ENCODE measurements at regions not wholly inside any gene's neighbourhood (a gene's known extent, or its start where the extent isn't known, plus 50 kb on each side); places are given as distances from the start of the nearest gene placed in this dataset.

- no peak overlapping the region for H3K4me3 Mint-ChIP-seq
- H3K4me1 Mint-ChIP-seq = no peaks in the 10 kb centered on the region
- H3K27ac Mint-ChIP-seq = no peak overlapping the region
- no peaks in the 10 kb centered on the region for H3K9me3 Mint-ChIP-seq
- peaks cover 24% of the 10 kb centered on the region for H3K27me3 Mint-ChIP-seq
- ChIA-PET POLR2A (no interaction called here), CTCF (no interaction called here)
- DNase-seq = no peak
- no peaks in the 10 kb centered on the region for H3K36me3 Mint-ChIP-seq (ENCODE audit: low read depth)
These were observed 392.5 kb downstream of the IRS1 start for GRCh38 chr2:226407135-226407534.

- Mint-ChIP-seq H3K27ac (no peak overlapping the region), H3K27me3 (peaks cover 24% of the 10 kb centered on the region), H3K9me3 (no peaks in the 10 kb centered on the region), H3K36me3 (ENCODE audit: low read depth) (no peaks in the 10 kb centered on the region), H3K4me1 (no peaks in the 10 kb centered on the region), H3K4me3 (no peak overlapping the region)
- no peak for DNase-seq
- CTCF ChIA-PET = no interaction called here
- POLR2A ChIA-PET = no interaction called here
These were observed 394.2 kb downstream of the IRS1 start for GRCh38 chr2:226405465-226405864.

GRCh38 chr2:226403369-226403768 is 396.3 kb downstream of the IRS1 start:
- no peak overlapping the region for H3K27ac Mint-ChIP-seq
- H3K36me3 Mint-ChIP-seq (ENCODE audit: low read depth) = no peaks in the 10 kb centered on the region
- no peak for DNase-seq
- H3K9me3 Mint-ChIP-seq = no peaks in the 10 kb centered on the region
- ChIA-PET POLR2A (no interaction called here), CTCF (no interaction called here)
- H3K27me3 Mint-ChIP-seq = peaks cover 18% of the 10 kb centered on the region
- H3K4me1 Mint-ChIP-seq = no peaks in the 10 kb centered on the region
- no peak overlapping the region for H3K4me3 Mint-ChIP-seq

- ChIA-PET CTCF (no interaction called here), POLR2A (no interaction called here)
- Mint-ChIP-seq H3K9me3 (no peaks in the 10 kb centered on the region), H3K27me3 (peaks cover 5% of the 10 kb centered on the region), H3K4me1 (no peaks in the 10 kb centered on the region), H3K4me3 (no peak overlapping the region), H3K27ac (no peak overlapping the region), H3K36me3 (ENCODE audit: low read depth) (no peaks in the 10 kb centered on the region)
- DNase-seq = no peak
These were observed 400.6 kb downstream of the IRS1 start for GRCh38 chr2:226399006-226399405.

- Mint-ChIP-seq H3K27me3 (peaks cover 5% of the 10 kb centered on the region), H3K4me1 (no peaks in the 10 kb centered on the region), H3K27ac (no peak overlapping the region), H3K9me3 (no peaks in the 10 kb centered on the region), H3K36me3 (ENCODE audit: low read depth) (no peaks in the 10 kb centered on the region), H3K4me3 (no peak overlapping the region)
- CTCF ChIA-PET = interaction anchor here (0.6 kb wide), 1 partner anchor 23 kb away, joined by 3 read pairs; no protein-coding TSS in a partner anchor
- DNase-seq = no peak
- POLR2A ChIA-PET = no interaction called here
These were observed 401.0 kb downstream of the IRS1 start for GRCh38 chr2:226398580-226398979.

- H3K27ac Mint-ChIP-seq = no peak overlapping the region
- H3K9me3 Mint-ChIP-seq = no peaks in the 10 kb centered on the region
- no peak for DNase-seq
- no peaks in the 10 kb centered on the region for H3K36me3 Mint-ChIP-seq (ENCODE audit: low read depth)
- ChIA-PET CTCF (no interaction called here), POLR2A (no interaction called here)
- H3K4me3 Mint-ChIP-seq = no peak overlapping the region
- no peaks in the 10 kb centered on the region for H3K4me1 Mint-ChIP-seq
- H3K27me3 Mint-ChIP-seq = peaks cover 3% of the 10 kb centered on the region
These were observed 403.1 kb downstream of the IRS1 start for GRCh38 chr2:226396541-226396940.

- no peak overlapping the region for H3K4me3 Mint-ChIP-seq
- no peak overlapping the region for H3K27ac Mint-ChIP-seq
- H3K4me1 Mint-ChIP-seq = no peaks in the 10 kb centered on the region
- H3K27me3 Mint-ChIP-seq = peaks cover 2% of the 10 kb centered on the region
- ChIA-PET POLR2A (no interaction called here), CTCF (no interaction called here)
- no peak for DNase-seq
- H3K36me3 Mint-ChIP-seq (ENCODE audit: low read depth) = no peaks in the 10 kb centered on the region
- no peaks in the 10 kb centered on the region for H3K9me3 Mint-ChIP-seq
These were observed 412.1 kb downstream of the IRS1 start for GRCh38 chr2:226387499-226387942.

GRCh38 chr2:226383461-226383860 is 416.2 kb downstream of the IRS1 start:
- H3K27ac Mint-ChIP-seq = no peak overlapping the region
- H3K9me3 Mint-ChIP-seq = no peaks in the 10 kb centered on the region
- no peak overlapping the region for H3K4me3 Mint-ChIP-seq
- no peak for DNase-seq
- H3K36me3 Mint-ChIP-seq (ENCODE audit: low read depth) = no peaks in the 10 kb centered on the region
- ChIA-PET POLR2A (no interaction called here), CTCF (interaction anchor here (1.4 kb wide), 1 partner anchor 8 kb away, joined by 3 read pairs; no protein-coding TSS in a partner anchor)
- peaks cover 2% of the 10 kb centered on the region for H3K27me3 Mint-ChIP-seq
- H3K4me1 Mint-ChIP-seq = no peaks in the 10 kb centered on the region

- Mint-ChIP-seq H3K27ac (no peak overlapping the region), H3K9me3 (no peaks in the 10 kb centered on the region), H3K27me3 (peaks cover 2% of the 10 kb centered on the region), H3K36me3 (ENCODE audit: low read depth) (no peaks in the 10 kb centered on the region), H3K4me3 (no peak overlapping the region), H3K4me1 (no peaks in the 10 kb centered on the region)
- ChIA-PET POLR2A (no interaction called here), CTCF (no interaction called here)
- DNase-seq = no peak
These were observed 418.9 kb downstream of the IRS1 start for GRCh38 chr2:226380679-226381078.

GRCh38 chr2:226378753-226379705 is 420.6 kb downstream of the IRS1 start:
- H3K27me3 Mint-ChIP-seq = peaks cover 2% of the 10 kb centered on the region
- H3K4me3 Mint-ChIP-seq = no peak overlapping the region
- CTCF ChIA-PET = no interaction called here
- H3K9me3 Mint-ChIP-seq = no peaks in the 10 kb centered on the region
- no peaks in the 10 kb centered on the region for H3K36me3 Mint-ChIP-seq (ENCODE audit: low read depth)
- no peaks in the 10 kb centered on the region for H3K4me1 Mint-ChIP-seq
- no peak for DNase-seq
- POLR2A ChIA-PET = no interaction called here
- no peak overlapping the region for H3K27ac Mint-ChIP-seq

- Mint-ChIP-seq H3K4me1 (no peaks in the 10 kb centered on the region), H3K9me3 (no peaks in the 10 kb centered on the region), H3K36me3 (ENCODE audit: low read depth) (no peaks in the 10 kb centered on the region), H3K4me3 (no peak overlapping the region), H3K27me3 (peaks cover 6% of the 10 kb centered on the region), H3K27ac (no peak overlapping the region)
- CTCF ChIA-PET = no interaction called here
- POLR2A ChIA-PET = no interaction called here
- DNase-seq = no peak
These were observed 423.0 kb downstream of the IRS1 start for GRCh38 chr2:226376516-226377180.

- ChIA-PET POLR2A (no interaction called here), CTCF (no interaction called here)
- no peak for DNase-seq
- H3K27ac Mint-ChIP-seq = no peak overlapping the region
- H3K4me3 Mint-ChIP-seq = no peak overlapping the region
- H3K9me3 Mint-ChIP-seq = no peaks in the 10 kb centered on the region
- no peaks in the 10 kb centered on the region for H3K36me3 Mint-ChIP-seq (ENCODE audit: low read depth)
- H3K4me1 Mint-ChIP-seq = no peaks in the 10 kb centered on the region
- H3K27me3 Mint-ChIP-seq = peaks cover 4% of the 10 kb centered on the region
These were observed 432.7 kb downstream of the IRS1 start for GRCh38 chr2:226366920-226367319.

- ChIA-PET POLR2A (no interaction called here), CTCF (no interaction called here)
- Mint-ChIP-seq H3K4me3 (no peak overlapping the region), H3K27ac (no peak overlapping the region), H3K27me3 (peaks cover 4% of the 10 kb centered on the region), H3K4me1 (no peaks in the 10 kb centered on the region), H3K36me3 (ENCODE audit: low read depth) (no peaks in the 10 kb centered on the region), H3K9me3 (no peaks in the 10 kb centered on the region)
- DNase-seq = no peak
These were observed 435.4 kb downstream of the IRS1 start for GRCh38 chr2:226364217-226364616.

Measured in activated CD4-positive, alpha-beta T cell treated with anti-CD3 and anti-CD28 coated beads, Interleukin-2, amount 10 ng/mL, durations not matched to agents 7 days and 5 days (primary cell).